Mesenchymal stem cell (in vitro differentiated cells and primary cell): ENCODE measurements at regions not wholly inside any gene's neighbourhood (a gene's known extent, or its start where the extent isn't known, plus 50 kb on each side); places are given as distances from the start of the nearest gene placed in this dataset.

Experiments
- DNase-seq: peaks from one replicate; pipeline ENCODE4 v3.0.0-alpha.2; 2013
- H2AFZ ChIP-seq: one replicate; pipeline ENCODE4 v1.6.1; 2013; ENCODE audit warnings: low read depth, mild to moderate bottlenecking, control low read depth, inconsistent platforms, low read length, moderate library complexity
- H2AK5ac ChIP-seq: 2 replicates; pipeline ENCODE4 v1.6.1; 2013; ENCODE audit warnings: low read length, moderate library complexity, mild to moderate bottlenecking, inconsistent platforms; ENCODE audit not compliant: severe bottlenecking
- H2BK120ac ChIP-seq: one replicate; pipeline ENCODE4 v1.6.1; 2013; ENCODE audit warnings: low read depth, mild to moderate bottlenecking, inconsistent platforms, low read length, moderate library complexity
- H2BK12ac ChIP-seq, 2 experiments: one replicate each; pipeline ENCODE4 v1.6.1; 2013; ENCODE audit warnings: inconsistent platforms in 2 of 2, low read length in 2 of 2, mild to moderate bottlenecking in 2 of 2, moderate library complexity in 2 of 2, control low read depth in 1 of 2
- H2BK15ac ChIP-seq: one replicate; pipeline ENCODE4 v1.6.1; 2013; ENCODE audit warnings: mild to moderate bottlenecking, low read depth, inconsistent platforms; ENCODE audit not compliant: poor library complexity, severe bottlenecking
- H2BK5ac ChIP-seq: 2 replicates; pipeline ENCODE4 v1.6.1; 2013; ENCODE audit warnings: low read depth, mild to moderate bottlenecking, low read length, control low read depth, inconsistent platforms; ENCODE audit not compliant: poor library complexity, severe bottlenecking
- H3K14ac ChIP-seq, 2 experiments: one replicate each; pipeline ENCODE4 v1.6.1; 2013; ENCODE audit warnings: inconsistent platforms in 2 of 2, low read length in 2 of 2, control low read depth in 1 of 2, mild to moderate bottlenecking in 1 of 2, moderate library complexity in 1 of 2
- H3K18ac ChIP-seq, 2 experiments: one replicate each; pipeline ENCODE4 v1.6.1; 2013; ENCODE audit warnings: inconsistent platforms in 2 of 2, low read length in 2 of 2, control low read depth in 1 of 2, low read depth in 1 of 2, mild to moderate bottlenecking in 1 of 2
- H3K23ac ChIP-seq, 2 experiments: one replicate each; pipeline ENCODE4 v1.6.1; 2013; ENCODE audit warnings: inconsistent platforms in 2 of 2, low read length in 2 of 2, mild to moderate bottlenecking in 2 of 2, moderate library complexity in 2 of 2, control low read depth in 1 of 2
- H3K27ac ChIP-seq: 2 replicates; pipeline ENCODE4 v1.5.1; 2013; ENCODE audit warnings: mild to moderate bottlenecking, moderate library complexity, low read length, control low read depth, inconsistent platforms; ENCODE audit not compliant: poor library complexity, severe bottlenecking
- H3K27me3 ChIP-seq, 2 experiments: 2 replicates each; pipeline versions ENCODE4 v1.6.1 to v1.7.0; 2013; ENCODE audit warnings: low read length in 2 of 2, mild to moderate bottlenecking in 2 of 2, moderate library complexity in 2 of 2, control low read depth in 1 of 2, inconsistent platforms in 1 of 2; ENCODE audit not compliant: control insufficient read depth in 1 of 2, insufficient read depth in 1 of 2
- H3K36me3 ChIP-seq, 2 experiments: 2 replicates each; pipeline versions ENCODE4 v1.6.1 to v1.7.0; 2013; ENCODE audit warnings: low read length in 2 of 2, control low read depth in 1 of 2, inconsistent platforms in 1 of 2, low read depth in 1 of 2, mild to moderate bottlenecking in 1 of 2; ENCODE audit not compliant: insufficient read depth in 2 of 2, control insufficient read depth in 1 of 2
- H3K4ac ChIP-seq, 2 experiments: one replicate each; pipeline ENCODE4 v1.6.1; 2013; ENCODE audit warnings: inconsistent platforms in 2 of 2, low read length in 2 of 2, mild to moderate bottlenecking in 2 of 2, moderate library complexity in 2 of 2, control low read depth in 1 of 2, low read depth in 1 of 2
- H3K4me1 ChIP-seq: 2 replicates; pipeline ENCODE4 v1.6.1; 2013; ENCODE audit warnings: low read depth, low read length, control low read depth; ENCODE audit not compliant: control insufficient read depth, insufficient read depth
- H3K4me2 ChIP-seq: 2 replicates; pipeline ENCODE4 v1.6.1; 2013; ENCODE audit warnings: low read length, mild to moderate bottlenecking, inconsistent platforms; ENCODE audit not compliant: poor library complexity, severe bottlenecking
- H3K4me3 ChIP-seq, 2 experiments: 2 replicates each; pipeline versions ENCODE4 v1.5.1 to v1.7.0; 2013; ENCODE audit warnings: low read length in 2 of 2, mild to moderate bottlenecking in 2 of 2, control low read depth in 1 of 2, low read depth in 1 of 2; ENCODE audit not compliant: insufficient read depth in 1 of 2
- H3K79me1 ChIP-seq: replicated peaks from 2 replicates; pipeline ENCODE4 v1.6.1; 2013; ENCODE audit warnings: mild to moderate bottlenecking, control low read depth, low read length, inconsistent platforms; ENCODE audit not compliant: poor library complexity, severe bottlenecking
- H3K9ac ChIP-seq: 2 replicates; pipeline ENCODE4 v1.7.0; 2013; ENCODE audit warnings: mild to moderate bottlenecking, low read length, moderate library complexity
- H3K9me3 ChIP-seq: 2 replicates; pipeline ENCODE4 v1.7.0; 2013; ENCODE audit warnings: mild to moderate bottlenecking, low read length; ENCODE audit not compliant: control insufficient read depth
- H4K8ac ChIP-seq: one replicate; pipeline ENCODE4 v1.6.1; 2013; ENCODE audit warnings: inconsistent platforms, mild to moderate bottlenecking, low read length, moderate library complexity
- H4K91ac ChIP-seq: one replicate; pipeline ENCODE4 v1.6.1; 2013; ENCODE audit warnings: mild to moderate bottlenecking, low read length, inconsistent platforms
- WGBS: methylation state at CpG from one replicate; pipeline ENCODE4 v1.1.7; 2013; ENCODE audit warnings: mixed read lengths; 5-methylcytosine and 5-hydroxymethylcytosine counted together

DNA sequence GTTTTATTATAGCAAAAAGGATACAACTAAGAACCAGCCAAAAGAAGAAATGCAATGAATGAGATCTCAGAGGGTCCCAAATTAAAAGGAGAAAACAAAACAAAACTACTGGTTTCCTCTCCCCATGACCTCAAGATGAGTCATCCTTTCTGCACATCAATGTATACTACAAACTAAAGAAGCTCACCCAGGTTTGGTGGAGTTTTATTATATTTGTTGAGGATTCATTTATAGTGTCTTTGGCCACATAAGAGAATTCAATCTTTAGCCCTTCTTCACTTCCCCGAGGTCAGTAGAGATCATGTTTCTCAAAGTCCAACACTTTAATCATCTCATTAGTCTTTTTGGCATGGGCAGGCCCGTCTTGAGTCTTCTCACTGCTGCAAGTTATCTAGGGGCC, 210.6 kb downstream of the SLC6A15 start:
- H3K27ac ChIP-seq, result no peak overlapping the region
- H3K23ac ChIP-seq, result no peak overlapping the region
- H3K14ac ChIP-seq, result no peak overlapping the region
- no peak overlapping the region for H2AK5ac ChIP-seq
- H3K79me1 ChIP-seq, result no peaks in the 10 kb centered on the region
- H2AFZ ChIP-seq, result no peak overlapping the region
- no peak overlapping the region for H3K18ac ChIP-seq
- no peaks in the 10 kb centered on the region for H3K36me3 ChIP-seq
- H2BK15ac ChIP-seq, result no peak overlapping the region
- H4K91ac ChIP-seq, result no peak overlapping the region
- no peak overlapping the region for H3K4me2 ChIP-seq
- no peak for DNase-seq
- H2BK120ac ChIP-seq, result no peak overlapping the region
- no peak overlapping the region for H3K4me3 ChIP-seq
- no peak overlapping the region for H2BK12ac ChIP-seq
- no peaks in the 10 kb centered on the region for H3K9me3 ChIP-seq
- H2BK5ac ChIP-seq, result no peak overlapping the region
- H3K4me1 ChIP-seq, result no peaks in the 10 kb centered on the region
- H3K27me3 ChIP-seq, result no peaks in the 10 kb centered on the region
- H3K9ac ChIP-seq, result no peak overlapping the region
- H3K4ac ChIP-seq, result no peak overlapping the region
- WGBS, result 75% methylated on average over 2 of the region's 2 CpGs
- H4K8ac ChIP-seq, result no peak overlapping the region

DNA sequence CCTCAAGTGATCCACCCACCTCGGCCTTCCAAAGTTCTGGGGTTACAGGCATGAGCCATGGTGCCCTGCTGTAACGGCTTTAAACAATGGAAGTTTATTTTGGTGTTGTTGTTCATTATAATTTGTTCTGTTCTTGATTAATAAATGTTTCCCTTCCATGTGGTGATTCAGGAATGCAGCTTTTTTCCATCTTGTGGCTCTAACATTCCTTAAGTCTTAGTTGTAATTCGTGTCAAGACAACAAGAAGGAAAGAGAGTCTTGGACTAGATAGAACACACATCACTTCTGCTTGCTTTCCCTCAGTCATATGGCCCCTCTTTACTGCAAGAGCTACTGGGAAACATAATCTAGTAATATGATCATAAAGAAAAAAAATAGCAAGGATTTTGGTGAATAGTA, 211.6 kb downstream of the SLC6A15 start:
- Histone ChIP-seq H3K27me3 (no peaks in the 10 kb centered on the region), H3K4me2 (no peak overlapping the region), H2AFZ (no peak overlapping the region), H3K79me1 (no peaks in the 10 kb centered on the region), H3K27ac (no peak overlapping the region), H2AK5ac (no peak overlapping the region), H4K8ac (no peak overlapping the region), H2BK15ac (no peak overlapping the region), H3K9ac (no peak overlapping the region), H4K91ac (no peak overlapping the region), H2BK120ac (no peak overlapping the region), H3K4me3 (no peak overlapping the region), H3K23ac (no peak overlapping the region), H3K18ac (no peak overlapping the region), H2BK5ac (no peak overlapping the region), H3K14ac (no peak overlapping the region), H3K4me1 (no peaks in the 10 kb centered on the region), H3K36me3 (no peaks in the 10 kb centered on the region), H2BK12ac (no peak overlapping the region), H3K9me3 (no peaks in the 10 kb centered on the region), H3K4ac (no peak overlapping the region)
- WGBS, result 87% methylated on average over 3 of the region's 3 CpGs
- no peak for DNase-seq

DNA sequence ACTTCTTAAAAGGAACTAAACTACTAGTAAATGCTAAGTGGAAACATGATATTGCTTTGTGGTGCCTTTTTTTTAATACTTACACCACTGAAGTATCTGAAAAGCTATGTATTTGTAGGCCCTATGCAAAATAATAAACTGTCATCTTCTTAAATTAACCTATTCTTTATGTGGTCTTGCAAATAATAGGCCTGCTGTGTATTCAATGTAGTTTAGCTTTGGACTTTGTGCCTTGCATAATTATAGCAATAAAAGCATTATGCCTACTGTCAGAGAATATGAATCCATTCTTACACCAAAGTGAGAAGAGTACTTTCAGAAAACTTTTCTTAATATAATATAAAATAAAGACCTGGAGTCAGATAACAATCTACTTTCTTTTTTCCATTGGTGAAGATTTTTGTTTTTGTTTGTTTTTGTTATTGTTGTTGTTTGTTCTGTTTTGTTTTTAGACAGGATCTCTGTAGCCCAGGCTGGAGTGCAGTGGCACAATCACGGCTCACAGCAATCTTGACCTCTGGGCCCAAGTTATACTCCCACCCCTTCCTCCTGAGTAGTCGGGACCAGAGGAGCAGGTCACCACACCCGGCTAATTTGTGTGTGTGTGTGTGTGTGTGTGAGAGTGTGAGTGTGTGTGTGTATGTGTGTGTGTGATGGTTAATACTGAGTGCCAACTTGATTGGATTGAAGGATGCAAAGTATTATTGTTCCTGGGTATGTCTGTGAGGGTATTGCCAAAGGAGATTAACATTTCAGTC, 213.8 kb downstream of the SLC6A15 start:
- Histone ChIP-seq H3K36me3 (no peaks in the 10 kb centered on the region), H2BK5ac (no peak overlapping the region), H3K9me3 (no peaks in the 10 kb centered on the region), H2BK120ac (no peak overlapping the region), H4K8ac (no peak overlapping the region), H3K4me2 (no peak overlapping the region), H3K27ac (no peak overlapping the region), H3K27me3 (no peaks in the 10 kb centered on the region), H2BK12ac (no peak overlapping the region), H3K23ac (no peak overlapping the region), H2AFZ (no peak overlapping the region), H3K4me3 (no peak overlapping the region), H3K79me1 (no peaks in the 10 kb centered on the region), H2BK15ac (no peak overlapping the region), H3K18ac (peak overlapping the region in 1 of 2 experiments; percentile 52), H4K91ac (no peak overlapping the region), H2AK5ac (no peak overlapping the region), H3K9ac (no peak overlapping the region), H3K4me1 (no peaks in the 10 kb centered on the region), H3K4ac (no peak overlapping the region), H3K14ac (no peak overlapping the region)
- 98% methylated on average over 3 of the region's 3 CpGs for WGBS
- no peak for DNase-seq

DNA sequence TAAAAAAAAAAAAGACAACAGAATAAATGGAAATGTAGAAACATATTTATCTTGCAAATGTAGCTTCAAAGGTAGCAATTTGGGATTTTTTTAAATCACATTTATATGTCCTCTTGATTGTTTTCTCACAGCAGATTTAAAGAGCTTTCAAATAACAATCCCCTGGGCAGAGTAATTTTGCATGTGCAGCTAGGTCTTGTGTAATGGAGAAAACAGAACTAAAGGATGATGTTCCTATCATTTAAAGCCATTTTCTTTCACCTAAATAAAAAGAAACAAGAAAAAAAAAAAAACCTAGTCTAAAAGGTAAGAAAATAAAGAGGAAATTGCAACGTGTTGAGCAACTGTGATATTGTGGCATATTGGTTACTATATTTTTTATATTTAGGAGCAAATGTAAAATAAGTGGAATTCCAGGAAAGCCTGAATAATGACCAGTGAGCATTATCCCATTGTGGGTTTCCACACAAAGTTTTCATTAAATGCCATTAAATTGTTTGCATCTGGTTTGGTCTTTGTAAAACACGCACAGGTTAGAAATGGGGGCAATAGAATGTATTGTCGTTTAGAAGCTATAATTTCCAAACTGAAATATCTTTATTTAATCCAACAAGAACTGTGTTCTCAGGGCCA, 215.6 kb downstream of the SLC6A15 start:
- H2BK120ac ChIP-seq, result no peak overlapping the region
- no peaks in the 10 kb centered on the region for H3K27me3 ChIP-seq
- H3K4me3 ChIP-seq, result no peak overlapping the region
- H3K14ac ChIP-seq, result no peak overlapping the region
- H4K91ac ChIP-seq, result no peak overlapping the region
- no peak overlapping the region for H3K4me2 ChIP-seq
- H3K4me1 ChIP-seq, result no peaks in the 10 kb centered on the region
- H3K23ac ChIP-seq, result no peak overlapping the region
- no peak overlapping the region for H2BK5ac ChIP-seq
- H2AFZ ChIP-seq, result no peak overlapping the region
- no peaks in the 10 kb centered on the region for H3K9me3 ChIP-seq
- DNase-seq, result no peak
- H3K36me3 ChIP-seq, result no peaks in the 10 kb centered on the region
- H3K79me1 ChIP-seq, result no peaks in the 10 kb centered on the region
- no peak overlapping the region for H3K18ac ChIP-seq
- no peak overlapping the region for H3K27ac ChIP-seq
- H2BK12ac ChIP-seq, result no peak overlapping the region
- no peak overlapping the region for H3K4ac ChIP-seq
- no peak overlapping the region for H2BK15ac ChIP-seq
- H2AK5ac ChIP-seq, result no peak overlapping the region
- H3K9ac ChIP-seq, result no peak overlapping the region
- no peak overlapping the region for H4K8ac ChIP-seq
- 56% methylated on average over 1 of the region's 3 CpGs for WGBS
